Astrocyte of the cerebellum (primary cell): ENCODE measurements at regions not wholly inside any gene's neighbourhood (a gene's known extent, or its start where the extent isn't known, plus 50 kb on each side); places are given as distances from the start of the nearest gene placed in this dataset.

ENCODE experiments used
- DNase-seq: peaks from one replicate; pipeline ENCODE4 v3.0.0-alpha.2; 2011; ENCODE audit warnings: low read depth
- H3K4me3 ChIP-seq: 2 replicates; pipeline ENCODE4 v1.5.1; 2011; ENCODE audit warnings: mild to moderate bottlenecking, low read depth, low read length, moderate library complexity
- in situ Hi-C: cut with HindIII; loops from 2 replicates; pipeline ENCODE4 v1.10.0; 2017; ENCODE audit warnings: low sequenced_read_pairs
- TF ChIP-seq, protein P1 (sequence below): IDR thresholded peaks from 2 replicates; pipeline ENCODE4 v1.5.1; 2012; ENCODE audit warnings: low read length, low read depth, moderate library complexity, mild to moderate bottlenecking; ENCODE audit errors: missing control alignments

GRCh38 chr7:131100357-131101054, 227.2 kb upstream of the MKLN1 start:
- H3K4me3 ChIP-seq: no peak overlapping the region
- DNase-seq: no peak
- TF ChIP-seq, protein P1, sequence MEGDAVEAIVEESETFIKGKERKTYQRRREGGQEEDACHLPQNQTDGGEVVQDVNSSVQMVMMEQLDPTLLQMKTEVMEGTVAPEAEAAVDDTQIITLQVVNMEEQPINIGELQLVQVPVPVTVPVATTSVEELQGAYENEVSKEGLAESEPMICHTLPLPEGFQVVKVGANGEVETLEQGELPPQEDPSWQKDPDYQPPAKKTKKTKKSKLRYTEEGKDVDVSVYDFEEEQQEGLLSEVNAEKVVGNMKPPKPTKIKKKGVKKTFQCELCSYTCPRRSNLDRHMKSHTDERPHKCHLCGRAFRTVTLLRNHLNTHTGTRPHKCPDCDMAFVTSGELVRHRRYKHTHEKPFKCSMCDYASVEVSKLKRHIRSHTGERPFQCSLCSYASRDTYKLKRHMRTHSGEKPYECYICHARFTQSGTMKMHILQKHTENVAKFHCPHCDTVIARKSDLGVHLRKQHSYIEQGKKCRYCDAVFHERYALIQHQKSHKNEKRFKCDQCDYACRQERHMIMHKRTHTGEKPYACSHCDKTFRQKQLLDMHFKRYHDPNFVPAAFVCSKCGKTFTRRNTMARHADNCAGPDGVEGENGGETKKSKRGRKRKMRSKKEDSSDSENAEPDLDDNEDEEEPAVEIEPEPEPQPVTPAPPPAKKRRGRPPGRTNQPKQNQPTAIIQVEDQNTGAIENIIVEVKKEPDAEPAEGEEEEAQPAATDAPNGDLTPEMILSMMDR: no peak
- in situ Hi-C loops: no loop called here

GRCh38 chr7:131103997-131104396, 223.7 kb upstream of the MKLN1 start:
- no peak overlapping the region for H3K4me3 ChIP-seq
- TF ChIP-seq, protein P1: no peak
- peak; percentile 95 for DNase-seq
- in situ Hi-C loops: no loop called here

DNA sequence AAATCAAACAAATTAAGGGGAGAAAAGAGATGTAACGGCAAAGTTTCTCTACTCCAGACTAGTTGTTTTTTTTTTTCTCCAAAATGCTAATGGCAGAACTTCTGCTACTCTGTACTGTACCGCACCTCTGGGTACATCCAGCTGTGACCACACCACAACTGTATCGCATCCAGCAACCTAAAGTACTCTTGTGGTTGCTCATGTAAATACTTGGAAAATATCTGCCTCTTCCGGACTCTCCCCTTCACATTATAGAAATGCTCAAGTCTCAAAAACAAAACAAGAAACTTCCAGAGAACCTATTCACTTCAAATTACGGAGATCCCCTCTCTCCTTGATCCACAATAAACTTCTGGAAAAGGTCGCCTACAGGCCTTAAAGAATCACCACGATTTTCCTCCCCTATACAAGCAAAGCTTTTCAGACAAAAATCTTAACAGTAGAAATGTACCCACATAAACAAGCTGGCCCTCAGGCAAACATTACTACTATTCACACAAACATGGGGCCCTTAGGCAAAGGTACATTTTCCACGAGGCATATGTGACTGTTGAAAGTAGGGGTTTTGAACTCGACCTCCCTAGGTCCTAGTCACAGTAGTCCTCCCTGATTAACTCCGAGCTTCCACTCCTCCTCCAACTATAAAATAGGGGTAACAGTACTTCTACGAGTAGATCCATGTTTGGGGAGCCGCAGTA, 222.9 kb upstream of the MKLN1 start:
- TF ChIP-seq, protein P1: no peak
- peak overlapping the region; percentile 79 for H3K4me3 ChIP-seq
- in situ Hi-C loops: no loop called here
- DNase-seq: peak; percentile 84

GRCh38 chr7:131105294-131105798, 222.3 kb upstream of the MKLN1 start:
- in situ Hi-C loops: no loop called here
- TF ChIP-seq, protein P1: no peak
- DNase-seq: no peak
- peak overlapping the region; percentile 79 for H3K4me3 ChIP-seq

DNA sequence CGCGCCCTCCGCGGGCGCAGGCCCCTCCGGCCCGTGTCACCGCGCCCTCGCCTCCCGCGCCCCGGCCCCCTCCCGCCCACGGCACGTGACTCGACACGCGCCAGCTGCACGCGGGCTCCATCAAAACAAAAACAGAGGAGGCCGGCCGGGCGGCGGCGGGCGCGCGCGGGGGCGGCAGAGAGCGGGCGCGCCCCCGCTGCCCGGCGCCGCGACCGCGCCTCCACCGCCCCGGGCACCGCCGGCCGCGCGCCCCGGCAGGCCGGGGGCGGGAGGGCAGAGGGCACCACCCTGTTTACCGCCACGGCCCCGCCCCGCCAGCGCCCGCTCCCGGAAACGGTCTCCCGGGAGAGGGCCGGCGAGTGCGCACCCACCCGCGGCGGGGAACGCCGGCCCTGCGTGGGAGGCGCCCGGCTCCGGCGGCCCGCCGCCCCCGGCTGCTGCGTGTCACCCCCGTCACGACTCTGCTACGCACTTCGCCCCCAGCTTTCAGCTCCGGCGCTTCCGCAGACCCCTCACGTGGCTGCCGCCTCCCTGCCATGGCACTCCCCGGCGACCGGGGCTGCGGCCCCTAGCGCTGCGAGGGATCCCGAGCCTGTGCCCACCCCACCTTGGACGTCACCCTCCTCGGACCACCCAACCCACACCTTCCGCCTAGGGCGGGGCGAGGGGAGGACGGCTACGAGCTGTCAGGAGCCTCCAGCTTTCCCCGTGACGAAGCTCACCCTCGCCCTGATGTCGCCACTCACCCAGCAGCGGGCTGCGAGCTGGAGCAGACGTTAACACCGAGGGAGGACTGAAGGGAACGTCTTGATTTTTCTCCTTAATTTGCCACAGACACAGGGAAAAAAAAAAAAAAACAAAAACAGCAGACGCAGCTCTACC, 221.6 kb upstream of the MKLN1 start:
- TF ChIP-seq, protein P1: no peak
- peak overlapping the region; percentile 79 for H3K4me3 ChIP-seq
- in situ Hi-C loops: no loop called here
- no peak for DNase-seq

DNA sequence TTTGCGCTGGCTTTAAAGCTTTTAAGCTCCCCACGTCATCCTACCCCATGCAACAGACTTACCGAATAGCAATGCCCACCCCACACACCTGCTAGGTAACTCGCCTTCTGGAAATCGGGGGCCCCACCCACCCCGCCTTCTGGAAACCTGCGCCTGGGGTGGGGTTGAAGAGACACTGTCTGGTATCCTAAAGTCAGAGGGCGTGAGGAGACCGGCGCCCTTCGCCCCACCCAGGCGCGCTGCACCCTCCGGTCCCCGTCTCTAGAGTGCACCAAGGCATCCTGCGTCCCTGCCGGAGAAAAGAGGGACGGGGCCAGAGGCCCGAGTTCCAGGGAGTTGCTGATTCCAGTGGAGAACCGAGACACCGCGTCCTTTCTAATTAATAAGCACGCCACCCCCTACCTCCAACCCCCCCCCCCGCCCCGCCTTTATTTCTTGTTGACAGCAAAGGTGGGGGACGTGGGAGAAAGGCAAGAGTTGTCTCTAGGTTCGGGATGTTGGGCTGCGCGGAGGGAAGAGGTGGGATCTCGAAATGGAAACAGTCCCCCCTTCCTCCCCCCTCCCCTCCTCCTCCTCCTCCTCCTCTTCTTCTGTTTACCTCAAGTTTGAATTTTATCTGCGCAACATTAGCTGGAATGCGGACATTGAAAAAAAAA, 220.9 kb upstream of the MKLN1 start:
- TF ChIP-seq, protein P1: no peak
- in situ Hi-C loops: no loop called here
- no peak for DNase-seq
- H3K4me3 ChIP-seq: peak overlapping the region; percentile 79
